ENCODE measurements at regions not wholly inside any gene's neighbourhood (a gene's known extent, or its start where the extent isn't known, plus 50 kb on each side); places are given as distances from the start of the nearest gene placed in this dataset.
"Not testable (repeated sequence)": the region's sequence is repeated elsewhere in the genome, so short reads cannot be mapped to it uniquely, and the experiment has no call there.

- H3K4me3 ChIP-seq (ENCODE audit: low read depth in 1 of 2, low read length in 2 of 2); H3K9me3 ChIP-seq (ENCODE audit: control insufficient read depth in 2 of 2, insufficient read depth in 1 of 2, low read depth in 1 of 2, low read length in 1 of 2); H3K4me1 ChIP-seq (ENCODE audit: control insufficient read depth in 2 of 2, insufficient read depth in 2 of 2, low read length in 1 of 2); H3K27me3 ChIP-seq (ENCODE audit: control insufficient read depth in 1 of 2, insufficient read depth in 2 of 2, low read length in 2 of 2); H3K27ac ChIP-seq (ENCODE audit: low read depth in 2 of 2, low read length in 1 of 2); H3K36me3 ChIP-seq (ENCODE audit: control insufficient read depth in 2 of 2, insufficient read depth in 2 of 2, low read length in 1 of 2): not testable (repeated sequence)
- 68 to 74% methylated on average over 12 of the region's 12 CpGs for WGBS, 2 donors
Observed at GRCh38 chr2:129924115-129924514, 55.4 kb upstream of the RAB6C start.

GRCh38 chr2:129925381-129925780, 54.1 kb upstream of the RAB6C start:
- Histone ChIP-seq H3K27ac (ENCODE audit: low read depth in 2 of 2, low read length in 1 of 2) (no peak overlapping the region), H3K4me1 (ENCODE audit: control insufficient read depth in 2 of 2, insufficient read depth in 2 of 2, low read length in 1 of 2) (no peaks in the 10 kb centered on the region), H3K4me3 (ENCODE audit: low read depth in 1 of 2, low read length in 2 of 2) (no peak overlapping the region), H3K9me3 (ENCODE audit: control insufficient read depth in 2 of 2, insufficient read depth in 1 of 2, low read depth in 1 of 2, low read length in 1 of 2) (no peaks in the 10 kb centered on the region), H3K27me3 (ENCODE audit: control insufficient read depth in 1 of 2, insufficient read depth in 2 of 2, low read length in 2 of 2) (no peaks in the 10 kb centered on the region), H3K36me3 (ENCODE audit: control insufficient read depth in 2 of 2, insufficient read depth in 2 of 2, low read length in 1 of 2) (no peaks in the 10 kb centered on the region)
- WGBS, 2 donors: 47 to 48% methylated on average over 3 of the region's 3 CpGs

GRCh38 chr2:129927696-129928095, 51.8 kb upstream of the RAB6C start:
- no peaks in the 10 kb centered on the region for H3K27me3 ChIP-seq (ENCODE audit: control insufficient read depth in 1 of 2, insufficient read depth in 2 of 2, low read length in 2 of 2)
- no peak overlapping the region for H3K4me3 ChIP-seq (ENCODE audit: low read depth in 1 of 2, low read length in 2 of 2)
- H3K9me3 ChIP-seq (ENCODE audit: control insufficient read depth in 2 of 2, insufficient read depth in 1 of 2, low read depth in 1 of 2, low read length in 1 of 2): no peaks in the 10 kb centered on the region
- H3K36me3 ChIP-seq (ENCODE audit: control insufficient read depth in 2 of 2, insufficient read depth in 2 of 2, low read length in 1 of 2): no peaks in the 10 kb centered on the region
- WGBS, 2 donors: 82 to 95% methylated on average over 1 of the region's 1 CpG
- no peaks in the 10 kb centered on the region for H3K4me1 ChIP-seq (ENCODE audit: control insufficient read depth in 2 of 2, insufficient read depth in 2 of 2, low read length in 1 of 2)
- H3K27ac ChIP-seq (ENCODE audit: low read depth in 2 of 2, low read length in 1 of 2): no peak overlapping the region

GRCh38 chr2:129929321-129930290, 49.9 kb upstream of the RAB6C start:
- peaks cover 0 to 3% of the 10 kb centered on the region in 2 donors for H3K27me3 ChIP-seq (ENCODE audit: control insufficient read depth in 1 of 2, insufficient read depth in 2 of 2, low read length in 2 of 2)

More at GRCh38 chr2:129929321-129930290, 49.9 kb upstream of the RAB6C start:
- 69 to 76% methylated on average over 13 of the region's 13 CpGs for WGBS, 2 donors
- H3K27ac ChIP-seq (ENCODE audit: low read depth in 2 of 2, low read length in 1 of 2): no peak overlapping the region
- H3K4me1 ChIP-seq (ENCODE audit: control insufficient read depth in 2 of 2, insufficient read depth in 2 of 2, low read length in 1 of 2): peaks cover 0 to 3% of the 10 kb centered on the region in 2 donors
- no peaks in the 10 kb centered on the region for H3K9me3 ChIP-seq (ENCODE audit: control insufficient read depth in 2 of 2, insufficient read depth in 1 of 2, low read depth in 1 of 2, low read length in 1 of 2)
- no peak overlapping the region for H3K4me3 ChIP-seq (ENCODE audit: low read depth in 1 of 2, low read length in 2 of 2)
- no peaks in the 10 kb centered on the region for H3K36me3 ChIP-seq (ENCODE audit: control insufficient read depth in 2 of 2, insufficient read depth in 2 of 2, low read length in 1 of 2)
